ENCODE measurements at regions not wholly inside any gene's neighbourhood (a gene's known extent, or its start where the extent isn't known, plus 50 kb on each side); places are given as distances from the start of the nearest gene placed in this dataset.

- Mint-ChIP-seq H3K4me3 (no peak overlapping the region), H3K27ac (no peak overlapping the region), H3K36me3 (ENCODE audit: low read depth) (no peaks in the 10 kb centered on the region), H3K27me3 (ENCODE audit: insufficient read depth) (no peaks in the 10 kb centered on the region), H3K9me3 (peaks cover 51% of the 10 kb centered on the region), H3K4me1 (ENCODE audit: low read depth) (no peaks in the 10 kb centered on the region)
- no peak for TF ChIP-seq CTCF (IDR thresholded peaks at IDR 0.05)
- DNase-seq = no peak
Measured at GRCh38 chr10:1846032-1846431, 108.7 kb upstream of the ADARB2 start.

- Mint-ChIP-seq H3K36me3 (ENCODE audit: low read depth) (no peaks in the 10 kb centered on the region), H3K9me3 (peaks cover 67% of the 10 kb centered on the region), H3K4me1 (ENCODE audit: low read depth) (no peaks in the 10 kb centered on the region), H3K4me3 (no peak overlapping the region), H3K27me3 (ENCODE audit: insufficient read depth) (no peaks in the 10 kb centered on the region), H3K27ac (no peak overlapping the region; the same call in 1 of the 2 replicates)
- DNase-seq = no peak
- TF ChIP-seq CTCF (IDR thresholded peaks at IDR 0.05) = no peak
Measured at GRCh38 chr10:1841759-1842158, 104.4 kb upstream of the ADARB2 start.

GRCh38 chr10:1829712-1830111, 92.4 kb upstream of the ADARB2 start:
- Mint-ChIP-seq H3K27me3 (ENCODE audit: insufficient read depth) (no peaks in the 10 kb centered on the region), H3K9me3 (peaks cover 73% of the 10 kb centered on the region), H3K4me3 (no peak overlapping the region), H3K4me1 (ENCODE audit: low read depth) (no peaks in the 10 kb centered on the region), H3K27ac (no peak overlapping the region), H3K36me3 (ENCODE audit: low read depth) (peaks cover 13% of the 10 kb centered on the region)
- no peak for TF ChIP-seq CTCF (IDR thresholded peaks at IDR 0.05)
- DNase-seq = no peak

GRCh38 chr10:1824928-1825327, 87.6 kb upstream of the ADARB2 start:
- TF ChIP-seq CTCF (IDR thresholded peaks at IDR 0.05) = no peak
- Mint-ChIP-seq H3K9me3 (peaks cover 65% of the 10 kb centered on the region), H3K27me3 (ENCODE audit: insufficient read depth) (no peaks in the 10 kb centered on the region), H3K36me3 (ENCODE audit: low read depth) (peaks cover 11% of the 10 kb centered on the region), H3K4me3 (no peak overlapping the region), H3K4me1 (ENCODE audit: low read depth) (no peaks in the 10 kb centered on the region), H3K27ac (no peak overlapping the region)
- DNase-seq = no peak

GRCh38 chr10:1814556-1814955, 77.2 kb upstream of the ADARB2 start:
- DNase-seq = no peak
- Mint-ChIP-seq H3K36me3 (ENCODE audit: low read depth) (no peaks in the 10 kb centered on the region), H3K4me3 (no peak overlapping the region), H3K4me1 (ENCODE audit: low read depth) (no peaks in the 10 kb centered on the region), H3K27ac (no peak overlapping the region), H3K27me3 (ENCODE audit: insufficient read depth) (no peaks in the 10 kb centered on the region), H3K9me3 (peaks cover 31% of the 10 kb centered on the region)
- TF ChIP-seq CTCF (IDR thresholded peaks at IDR 0.05) = no peak

GRCh38 chr10:1809139-1809741, 71.9 kb upstream of the ADARB2 start:
- Mint-ChIP-seq H3K36me3 (ENCODE audit: low read depth) (no peaks in the 10 kb centered on the region; the same call in 1 of the 2 replicates), H3K9me3 (peaks cover 46% of the 10 kb centered on the region), H3K4me3 (no peak overlapping the region), H3K27ac (no peak overlapping the region), H3K4me1 (ENCODE audit: low read depth) (no peaks in the 10 kb centered on the region), H3K27me3 (ENCODE audit: insufficient read depth) (no peaks in the 10 kb centered on the region)
- no peak for TF ChIP-seq CTCF (IDR thresholded peaks at IDR 0.05)
- no peak for DNase-seq

Measured in HFFc6 (cell line).